ENCODE measurements at regions not wholly inside any gene's neighbourhood (a gene's known extent, or its start where the extent isn't known, plus 50 kb on each side); places are given as distances from the start of the nearest gene placed in this dataset.

GRCh38 chr3:150036780-150037179 lies 66.1 kb upstream of the PFN2 start:
- no peak for TF ChIP-seq ZNF274 (IDR thresholded peaks at IDR 0.05; ENCODE audit: low read depth, low read length)
- TF ChIP-seq YY1 (IDR thresholded peaks at IDR 0.05; ENCODE audit: insufficient read depth, insufficient read length) = no peak

Data from NT2/D1 (cell line).